ENCODE measurements at regions not wholly inside any gene's neighbourhood (a gene's known extent, or its start where the extent isn't known, plus 50 kb on each side); places are given as distances from the start of the nearest gene placed in this dataset.

- TF ChIP-seq CTCF (IDR thresholded peaks at IDR 0.05; ENCODE audit: low read depth, low read length, poor library complexity, severe bottlenecking) (no peak), EZH2phosphoT487 (IDR thresholded peaks at IDR 0.05; ENCODE audit: borderline replicate concordance, low read length) (no peak)
Measured at GRCh38 chr4:123170843-123171242, 225.8 kb upstream of the SPRY1 start.
